Keratinocyte (primary cell): ENCODE measurements at regions not wholly inside any gene's neighbourhood (a gene's known extent, or its start where the extent isn't known, plus 50 kb on each side); places are given as distances from the start of the nearest gene placed in this dataset.

Experiments used
- DNase-seq: peaks from one replicate; pipeline ENCODE4 v3.0.0-alpha.2; 2011; ENCODE audit warnings: low read depth, missing footprints, low spot score
- FAIRE-seq: peaks from 2 replicates; lab custom pipeline; 2011; peaks lifted over from hg19 to GRCh38; lab: Jason Lieb, UNC
- H2AFZ ChIP-seq: 2 replicates; pipeline ENCODE4 v1.6.0; 2012; ENCODE audit warnings: low read length, control low read depth, inconsistent platforms; ENCODE audit not compliant: control insufficient read depth
- H3K27ac ChIP-seq: 2 replicates; pipeline ENCODE4 v1.5.1; 2011; ENCODE audit warnings: low read length; ENCODE audit not compliant: control insufficient read depth, insufficient read depth
- H3K27me3 ChIP-seq: 3 replicates; pipeline ENCODE4 v1.6.0; 2011; ENCODE audit warnings: low read length; ENCODE audit not compliant: control insufficient read depth, insufficient read depth; ENCODE audit errors: extremely low read depth
- H3K36me3 ChIP-seq, 2 experiments: 2 replicates in 1 of 2; 3 replicates in 1 of 2; pipeline ENCODE4 v1.5.1; 2011; ENCODE audit warnings: low read length in 2 of 2, mild to moderate bottlenecking in 1 of 2; ENCODE audit not compliant: control insufficient read depth in 2 of 2, insufficient read depth in 2 of 2; ENCODE audit errors: extremely low read depth in 1 of 2
- H3K4me1 ChIP-seq: 3 replicates; pipeline ENCODE4 v1.5.1; 2011; ENCODE audit warnings: low read length; ENCODE audit not compliant: control insufficient read depth, insufficient read depth; ENCODE audit errors: extremely low read depth
- H3K4me2 ChIP-seq: 3 replicates; pipeline ENCODE4 v1.6.0; 2011; ENCODE audit warnings: low read depth, low read length; ENCODE audit not compliant: control insufficient read depth, insufficient read depth; ENCODE audit errors: extremely low read depth
- H3K4me3 ChIP-seq, 3 experiments: fragments of 200-600 bp in 1 of 3; sonication (generic) in 1 of 3; 2 replicates in 2 of 3; 3 replicates in 1 of 3; pipeline ENCODE4 v1.5.1; 2011 to 2016; ENCODE audit warnings: low read length in 3 of 3, mild to moderate bottlenecking in 3 of 3, control low read depth in 2 of 3, inconsistent platforms in 1 of 3, low read depth in 1 of 3, mixed read lengths in 1 of 3, mixed run types in 1 of 3, moderate library complexity in 1 of 3; ENCODE audit not compliant: control insufficient read depth in 2 of 3, insufficient read depth in 2 of 3; ENCODE audit errors: extremely low read depth in 1 of 3
- H3K79me2 ChIP-seq: 2 replicates; pipeline ENCODE4 v1.6.0; 2012; ENCODE audit warnings: low read length; ENCODE audit not compliant: control insufficient read depth, insufficient read depth
- H3K9ac ChIP-seq: 3 replicates; pipeline ENCODE4 v1.6.0; 2011; ENCODE audit warnings: low read length; ENCODE audit not compliant: control insufficient read depth, insufficient read depth; ENCODE audit errors: extremely low read depth
- H3K9me1 ChIP-seq: 3 replicates; pipeline ENCODE4 v1.6.0; 2011; ENCODE audit warnings: low read length; ENCODE audit not compliant: control insufficient read depth, insufficient read depth; ENCODE audit errors: extremely low read depth
- H3K9me3 ChIP-seq: 2 replicates; pipeline ENCODE4 v1.5.1; 2012; ENCODE audit warnings: low read depth, low read length; ENCODE audit not compliant: control insufficient read depth
- H4K20me1 ChIP-seq: 3 replicates; pipeline ENCODE4 v1.6.0; 2011; ENCODE audit warnings: low read length; ENCODE audit not compliant: control insufficient read depth, insufficient read depth; ENCODE audit errors: extremely low read depth
- CTCF ChIP-seq, 3 experiments: IDR thresholded peaks in 1 of 3; conservative IDR thresholded peaks in 1 of 3; optimal IDR thresholded peaks in 1 of 3; 2 replicates in 2 of 3; 3 replicates in 1 of 3; pipeline versions ENCODE3 to v1.5.1; 2011; ENCODE audit warnings: low read length in 3 of 3, mild to moderate bottlenecking in 3 of 3, moderate library complexity in 2 of 3, control low read depth in 1 of 3, inconsistent platforms in 1 of 3; ENCODE audit not compliant: insufficient read depth in 2 of 3; ENCODE audit errors: extremely low read depth in 1 of 3
- EZH2 ChIP-seq: IDR thresholded peaks from one replicate; pipeline ENCODE4 v1.6.1; 2012; ENCODE audit warnings: inconsistent platforms, mild to moderate bottlenecking, low read length, moderate library complexity
- dilution Hi-C: fragments of 300-500 bp; cut with MboI; formaldehyde crosslinking; loops from one replicate; pipeline ENCODE4 v1.7.0; 2020; ENCODE audit warnings: low sequenced_read_pairs; ENCODE audit not compliant: extremely low pct_ligation_motif_present

GRCh38 chr17:34154961-34155730 is 99.9 kb upstream of the CCL2 start:
- TF ChIP-seq EZH2: no peak
- no peak for TF ChIP-seq CTCF (optimal IDR thresholded peaks at IDR 0.05 in 1 of 3, IDR thresholded peaks at IDR 0.05 in 1 of 3, conservative IDR thresholded peaks at IDR 0.05 in 1 of 3; ENCODE audit: extremely low read depth in 1 of 3, insufficient read depth in 2 of 3, low read length in 3 of 3)

GRCh38 chr17:34155947-34156346 is 99.1 kb upstream of the CCL2 start:
- TF ChIP-seq EZH2 (no peak), CTCF (optimal IDR thresholded peaks at IDR 0.05 in 1 of 3, IDR thresholded peaks at IDR 0.05 in 1 of 3, conservative IDR thresholded peaks at IDR 0.05 in 1 of 3; ENCODE audit: extremely low read depth in 1 of 3, insufficient read depth in 2 of 3, low read length in 3 of 3) (no peak)
- Histone ChIP-seq H3K4me2 (no peak overlapping the region), H3K36me3 (no peaks in the 10 kb centered on the region), H3K4me1 (no peaks in the 10 kb centered on the region), H3K79me2 (no peaks in the 10 kb centered on the region), H3K27ac (no peak overlapping the region), H3K9me3 (no peaks in the 10 kb centered on the region), H3K9ac (no peak overlapping the region), H2AFZ (no peak overlapping the region), H3K4me3 (no peak overlapping the region), H3K27me3 (peaks cover 32% of the 10 kb centered on the region), H4K20me1 (no peaks in the 10 kb centered on the region), H3K9me1 (no peaks in the 10 kb centered on the region)
- dilution Hi-C loops: no loop called here
- FAIRE-seq: no peak
- no peak for DNase-seq

More at GRCh38 chr17:34154961-34155730, 99.9 kb upstream of the CCL2 start:
- Histone ChIP-seq H2AFZ (no peak overlapping the region), H3K4me2 (no peak overlapping the region), H3K9me3 (no peaks in the 10 kb centered on the region), H4K20me1 (no peaks in the 10 kb centered on the region), H3K9me1 (no peaks in the 10 kb centered on the region), H3K4me1 (no peaks in the 10 kb centered on the region), H3K27ac (no peak overlapping the region), H3K9ac (no peak overlapping the region), H3K79me2 (no peaks in the 10 kb centered on the region), H3K27me3 (peaks cover 32% of the 10 kb centered on the region), H3K4me3 (no peak overlapping the region), H3K36me3 (no peaks in the 10 kb centered on the region)
- DNase-seq: no peak
- dilution Hi-C loops: no loop called here
- no peak for FAIRE-seq
